ENCODE measurements at regions not wholly inside any gene's neighbourhood (a gene's known extent, or its start where the extent isn't known, plus 50 kb on each side); places are given as distances from the start of the nearest gene placed in this dataset.
"Not testable (repeated sequence)": the region's sequence is repeated elsewhere in the genome, so short reads cannot be mapped to it uniquely, and the experiment has no call there.

GRCh38 chr9:62830829-62831459 lies 1641.1 kb downstream of the SPATA31A7 start:
- intact Hi-C loops (cut with DNase I); DNase-seq (ENCODE audit: low spot score): not testable (repeated sequence)

DNA sequence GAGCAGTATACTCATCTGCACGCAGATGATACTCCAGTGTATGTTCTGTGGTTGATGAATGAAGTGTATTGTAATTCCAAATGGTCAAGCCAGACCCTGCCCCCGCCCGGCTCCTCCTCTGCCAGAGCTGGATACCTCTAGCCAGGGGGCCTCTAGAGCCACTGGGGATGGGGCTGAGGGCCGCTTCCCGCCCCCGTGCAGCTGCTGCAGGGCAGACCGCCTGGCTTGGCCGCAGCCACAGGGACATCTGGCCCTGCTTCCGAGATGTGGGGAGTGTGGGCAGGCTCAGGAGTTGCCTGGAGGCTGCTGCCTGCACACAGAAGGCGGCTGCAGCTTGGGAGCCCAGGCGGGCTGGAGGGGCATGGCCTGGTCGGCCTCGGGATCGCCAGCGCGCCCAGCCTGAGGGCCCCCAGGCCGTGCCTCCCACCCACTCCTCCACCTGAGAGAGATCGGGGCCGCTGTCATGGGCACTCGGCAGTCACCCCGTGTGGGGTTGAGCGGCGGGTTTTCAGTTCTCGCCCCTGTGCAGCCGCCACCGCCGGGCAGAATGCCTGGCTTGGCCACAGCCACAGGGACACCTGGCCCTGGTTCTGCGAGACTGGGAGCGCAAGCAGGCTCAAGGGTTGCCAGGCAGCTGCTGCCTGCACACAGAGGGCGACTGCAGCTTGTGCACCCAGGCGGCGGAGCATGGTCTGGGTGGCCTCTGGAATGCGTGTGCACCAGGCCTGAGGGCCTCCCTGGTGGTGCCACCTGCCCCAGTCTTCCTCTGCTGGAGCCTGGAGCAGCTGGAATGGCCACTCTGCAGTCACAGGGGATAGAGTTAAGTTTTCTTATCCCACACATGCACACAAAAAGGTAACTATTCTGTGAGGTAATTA lies 1643.7 kb downstream of the SPATA31A7 start:
- intact Hi-C loops (cut with DNase I) = not testable (repeated sequence)

GRCh38 chr9:62837254-62837911 lies 1647.5 kb downstream of the SPATA31A7 start:
- intact Hi-C loops (cut with DNase I) = not testable (repeated sequence)

More for the DNA sequence above, 1643.7 kb downstream of the SPATA31A7 start:
- not testable (repeated sequence) for DNase-seq (ENCODE audit: low spot score)

DNA sequence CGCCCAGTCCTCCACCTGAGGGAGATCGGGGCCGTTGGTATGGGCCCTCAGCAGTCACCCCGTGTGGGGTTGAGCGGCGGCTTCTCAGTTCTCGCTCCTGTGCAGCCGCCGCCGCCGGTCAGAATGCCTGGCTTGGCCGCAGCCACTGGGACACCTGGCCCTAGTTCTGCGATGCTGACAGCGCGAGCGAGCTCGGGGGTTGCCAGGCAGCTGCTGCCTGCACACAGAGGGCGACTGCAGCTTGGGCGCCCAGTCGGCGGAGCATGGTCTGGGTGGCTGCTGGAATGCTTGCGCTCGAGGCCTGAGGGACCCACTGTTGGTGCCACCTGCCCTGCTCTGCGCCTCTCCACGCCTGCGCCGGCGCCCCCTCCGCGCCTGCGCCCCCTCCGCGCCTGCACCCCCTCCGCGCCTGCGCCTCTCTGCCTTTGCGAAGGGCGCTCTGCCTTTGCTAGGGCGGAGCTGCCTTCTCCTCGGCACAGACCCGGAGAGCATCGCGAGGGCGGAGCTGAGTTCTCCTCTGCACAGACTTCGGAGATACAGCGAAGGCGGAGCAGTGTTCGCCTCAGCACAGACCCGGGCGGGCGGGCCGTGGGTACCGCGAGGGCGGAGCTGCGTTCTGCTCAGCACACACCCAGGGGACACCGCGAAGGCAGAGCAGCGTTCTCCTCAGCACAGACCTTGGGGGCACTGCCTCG lies 1648.3 kb downstream of the SPATA31A7 start:
- intact Hi-C loops (cut with DNase I) = not testable (repeated sequence)
- DNase-seq (ENCODE audit: low spot score) = peak; percentile 97

More at GRCh38 chr9:62837254-62837911, 1647.5 kb downstream of the SPATA31A7 start:
- peak; percentile 74 for DNase-seq (ENCODE audit: low spot score)

DNA sequence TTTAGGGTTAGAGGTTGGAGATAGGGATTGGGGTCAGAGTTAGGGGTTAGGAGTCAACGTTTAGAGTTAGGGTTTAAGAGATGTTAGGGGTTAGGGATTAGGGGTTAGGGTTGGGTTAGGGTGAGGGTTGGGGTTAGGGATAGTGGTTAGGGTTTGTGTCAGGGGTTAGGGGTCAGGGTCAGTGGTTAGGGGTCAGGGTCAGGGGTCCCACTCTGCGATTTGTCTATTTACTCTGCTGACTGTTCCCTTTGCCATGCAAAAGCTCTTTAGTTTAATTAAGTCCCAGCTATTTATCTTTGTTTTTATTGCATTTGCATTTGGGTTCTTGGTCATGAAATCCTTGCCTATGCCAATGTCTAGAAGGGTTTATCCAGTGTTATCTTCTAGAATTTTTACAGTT lies 1649.3 kb downstream of the SPATA31A7 start:
- DNase-seq (ENCODE audit: low spot score); intact Hi-C loops (cut with DNase I): not testable (repeated sequence)

DNA sequence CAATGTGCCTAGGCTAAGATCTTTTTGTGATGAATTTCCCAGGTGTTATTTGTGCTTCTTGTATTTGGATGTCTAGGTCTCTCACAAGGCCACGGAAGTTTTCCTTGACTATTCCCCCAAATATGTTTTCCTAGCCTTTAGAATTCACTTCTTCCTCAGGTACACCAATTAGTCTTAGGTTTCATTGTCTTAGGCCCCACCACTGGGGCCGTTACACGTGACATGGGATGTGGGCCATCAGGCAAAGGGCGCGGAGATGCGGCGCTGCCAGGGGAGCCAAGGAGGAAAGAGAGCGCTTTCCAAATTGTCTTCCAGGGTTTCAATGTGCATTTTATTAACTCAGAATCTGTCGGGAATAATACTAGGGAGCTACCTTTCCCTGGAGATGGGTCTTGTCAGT lies 1653.3 kb downstream of the SPATA31A7 start:
- peak; percentile 79 for DNase-seq (ENCODE audit: low spot score)
- intact Hi-C loops (cut with DNase I) = not testable (repeated sequence)

GRCh38 chr9:62843706-62844290 lies 1654.0 kb downstream of the SPATA31A7 start:
- DNase-seq (ENCODE audit: low spot score) = peak; percentile 71
- intact Hi-C loops (cut with DNase I) = not testable (repeated sequence)

- peak; percentile 80 for DNase-seq (ENCODE audit: low spot score)
Observed at GRCh38 chr9:62844681-62845185, 1654.9 kb downstream of the SPATA31A7 start.

GRCh38 chr9:62848258-62848657 lies 1658.4 kb downstream of the SPATA31A7 start:
- intact Hi-C loops (cut with DNase I) = not testable (repeated sequence)
- DNase-seq (ENCODE audit: low spot score) = peak; percentile 50

More at GRCh38 chr9:62844681-62845185, 1654.9 kb downstream of the SPATA31A7 start:
- intact Hi-C loops (cut with DNase I) = not testable (repeated sequence)

- DNase-seq (ENCODE audit: low spot score) = peak; percentile 72
- intact Hi-C loops (cut with DNase I) = not testable (repeated sequence)
Observed at GRCh38 chr9:62849991-62850390, 1660.2 kb downstream of the SPATA31A7 start.

GRCh38 chr9:62857280-62857679 lies 1667.4 kb downstream of the SPATA31A7 start:
- intact Hi-C loops (cut with DNase I) = not testable (repeated sequence)
- peak; percentile 82 for DNase-seq (ENCODE audit: low spot score)

DNA sequence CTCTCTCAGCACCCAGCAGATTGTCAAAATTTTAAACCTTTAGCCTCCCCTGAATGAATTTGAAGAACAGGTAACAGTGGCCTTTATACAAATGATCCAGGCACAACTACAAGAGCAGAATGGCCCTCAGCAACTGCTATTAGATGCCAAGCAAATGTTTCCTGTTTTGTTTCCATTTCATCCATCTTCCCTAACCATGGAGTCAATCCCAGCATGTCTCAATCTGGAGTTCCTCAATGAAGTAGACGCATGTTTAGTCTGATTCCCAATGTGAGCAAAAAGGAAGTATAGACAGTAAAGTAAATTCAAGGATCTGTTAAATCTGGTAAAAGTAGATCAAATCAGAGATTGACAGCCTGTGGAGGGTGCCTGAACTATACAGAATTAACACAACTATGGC lies 1668.4 kb downstream of the SPATA31A7 start:
- intact Hi-C loops (cut with DNase I); DNase-seq (ENCODE audit: low spot score): not testable (repeated sequence)

GRCh38 chr9:62860939-62861860 lies 1671.4 kb downstream of the SPATA31A7 start:
- intact Hi-C loops (cut with DNase I); DNase-seq (ENCODE audit: low spot score): not testable (repeated sequence)

DNA sequence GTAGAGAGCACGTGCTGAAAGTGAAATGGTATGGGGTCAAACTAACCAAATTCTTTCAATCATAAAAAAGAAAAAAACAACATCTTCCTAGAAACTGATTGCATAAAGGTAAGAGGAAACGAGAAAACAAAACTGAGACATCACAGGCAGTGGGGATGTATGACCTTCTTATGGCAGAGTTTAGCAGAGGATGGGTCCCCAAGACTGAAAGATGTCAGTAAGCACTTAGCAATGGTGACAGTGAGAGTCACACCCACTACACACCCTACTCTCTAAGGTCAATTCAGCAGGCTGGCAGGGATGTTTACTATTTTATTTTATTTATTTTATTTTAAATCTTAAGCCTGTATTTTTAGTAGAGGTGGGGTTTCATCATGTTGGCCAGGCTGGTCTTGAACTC lies 1672.3 kb downstream of the SPATA31A7 start:
- DNase-seq (ENCODE audit: low spot score); intact Hi-C loops (cut with DNase I): not testable (repeated sequence)

GRCh38 chr9:62863319-62863718 lies 1673.5 kb downstream of the SPATA31A7 start:
- intact Hi-C loops (cut with DNase I); DNase-seq (ENCODE audit: low spot score): not testable (repeated sequence)

- intact Hi-C loops (cut with DNase I); DNase-seq (ENCODE audit: low spot score): not testable (repeated sequence)
Observed at GRCh38 chr9:62863867-62864266, 1674.0 kb downstream of the SPATA31A7 start.

Data from posterior vena cava (tissue), 2 donors.